Activated naive CD8-positive, alpha-beta T cell treated with anti-CD3 and anti-CD28 coated beads, Interleukin-2, amount 10 ng/mL, durations not matched to agents 7 days and 5 days (primary cell): ENCODE measurements at regions not wholly inside any gene's neighbourhood (a gene's known extent, or its start where the extent isn't known, plus 50 kb on each side); places are given as distances from the start of the nearest gene placed in this dataset.

Source experiments
- ATAC-seq: fragments of 150-1000 bp; cut with Tn5 transposase; one replicate; pipeline ENCODE4 v1.10.0; 2021; ENCODE audit warnings: low read depth, moderate library complexity
- POLR2A ChIA-PET: fragments of 350-600 bp; sonication (Branson Sonifier 250); formaldehyde crosslinking; loops from one replicate; lab custom pipeline; 2021; ENCODE audit warnings: antibody characterized with exemption; lab: Charles Lee
- DNase-seq: peaks from one replicate; pipeline ENCODE4 v3.0.0; 2021
- H3K27ac Mint-ChIP-seq: one replicate; pipeline ENCODE4 v1.8.0; 2022; ENCODE audit warnings: mild to moderate bottlenecking, mixed read lengths
- H3K27me3 Mint-ChIP-seq: one replicate; pipeline ENCODE4 v1.8.0; 2022; ENCODE audit warnings: mild to moderate bottlenecking, moderate library complexity, mixed read lengths
- H3K36me3 Mint-ChIP-seq: one replicate; pipeline ENCODE4 v1.8.0; 2021; ENCODE audit warnings: mild to moderate bottlenecking, mixed read lengths
- H3K4me1 Mint-ChIP-seq: one replicate; pipeline ENCODE4 v1.8.0; 2021; ENCODE audit warnings: mixed read lengths
- H3K4me3 Mint-ChIP-seq: one replicate; pipeline ENCODE4 v1.8.0; 2022; ENCODE audit warnings: mild to moderate bottlenecking, moderate library complexity, mixed read lengths
- H3K9me3 Mint-ChIP-seq: one replicate; pipeline ENCODE4 v1.8.0; 2021; ENCODE audit warnings: mixed read lengths

- Mint-ChIP-seq H3K36me3 (no peaks in the 10 kb centered on the region), H3K27ac (no peak overlapping the region), H3K4me3 (no peak overlapping the region), H3K27me3 (no peaks in the 10 kb centered on the region), H3K4me1 (no peaks in the 10 kb centered on the region), H3K9me3 (no peaks in the 10 kb centered on the region)
- POLR2A ChIA-PET, result no interaction called here
- ATAC-seq (no peak), DNase-seq (no peak)
Measured at GRCh38 chr5:106113922-106114321, 1556.8 kb downstream of the EFNA5 start.

GRCh38 chr5:106106384-106106783, 1564.4 kb downstream of the EFNA5 start:
- Mint-ChIP-seq H3K4me1 (no peaks in the 10 kb centered on the region), H3K36me3 (no peaks in the 10 kb centered on the region), H3K27ac (no peak overlapping the region), H3K4me3 (no peak overlapping the region), H3K9me3 (no peaks in the 10 kb centered on the region), H3K27me3 (no peaks in the 10 kb centered on the region)
- DNase-seq (no peak), ATAC-seq (no peak)
- POLR2A ChIA-PET, result no interaction called here

GRCh38 chr5:106097340-106097739, 1573.4 kb downstream of the EFNA5 start:
- POLR2A ChIA-PET, result no interaction called here
- H3K27ac Mint-ChIP-seq, result no peak overlapping the region
- DNase-seq, result no peak
- ATAC-seq, result no peak
- no peaks in the 10 kb centered on the region for H3K4me1 Mint-ChIP-seq
- H3K36me3 Mint-ChIP-seq, result no peaks in the 10 kb centered on the region
- H3K4me3 Mint-ChIP-seq, result no peak overlapping the region
- H3K27me3 Mint-ChIP-seq, result no peaks in the 10 kb centered on the region
- H3K9me3 Mint-ChIP-seq, result no peaks in the 10 kb centered on the region

GRCh38 chr5:106094839-106095238, 1575.9 kb downstream of the EFNA5 start:
- POLR2A ChIA-PET, result no interaction called here
- DNase-seq (no peak), ATAC-seq (no peak)
- no peaks in the 10 kb centered on the region for H3K36me3 Mint-ChIP-seq
- H3K9me3 Mint-ChIP-seq, result no peaks in the 10 kb centered on the region
- H3K27ac Mint-ChIP-seq, result no peak overlapping the region
- H3K27me3 Mint-ChIP-seq, result no peaks in the 10 kb centered on the region
- no peaks in the 10 kb centered on the region for H3K4me1 Mint-ChIP-seq
- H3K4me3 Mint-ChIP-seq, result no peak overlapping the region

GRCh38 chr5:106094204-106094607, 1576.5 kb downstream of the EFNA5 start:
- DNase-seq, result no peak
- no peak overlapping the region for H3K4me3 Mint-ChIP-seq
- H3K36me3 Mint-ChIP-seq, result no peaks in the 10 kb centered on the region
- H3K9me3 Mint-ChIP-seq, result no peaks in the 10 kb centered on the region
- no peak for ATAC-seq
- H3K27ac Mint-ChIP-seq, result no peak overlapping the region
- H3K4me1 Mint-ChIP-seq, result no peaks in the 10 kb centered on the region
- no peaks in the 10 kb centered on the region for H3K27me3 Mint-ChIP-seq
- POLR2A ChIA-PET, result no interaction called here

GRCh38 chr5:106093134-106093533, 1577.6 kb downstream of the EFNA5 start:
- Mint-ChIP-seq H3K4me3 (no peak overlapping the region), H3K9me3 (no peaks in the 10 kb centered on the region), H3K4me1 (no peaks in the 10 kb centered on the region), H3K36me3 (no peaks in the 10 kb centered on the region), H3K27ac (no peak overlapping the region), H3K27me3 (no peaks in the 10 kb centered on the region)
- no peak for DNase-seq
- no peak for ATAC-seq
- POLR2A ChIA-PET, result no interaction called here

- Mint-ChIP-seq H3K9me3 (no peaks in the 10 kb centered on the region), H3K27ac (no peak overlapping the region), H3K4me3 (no peak overlapping the region), H3K27me3 (no peaks in the 10 kb centered on the region), H3K4me1 (no peaks in the 10 kb centered on the region), H3K36me3 (no peaks in the 10 kb centered on the region)
- ATAC-seq, result no peak
- POLR2A ChIA-PET, result no interaction called here
- DNase-seq, result no peak
Measured at GRCh38 chr5:106092455-106092854, 1578.3 kb downstream of the EFNA5 start.

- Mint-ChIP-seq H3K27ac (no peak overlapping the region), H3K9me3 (no peaks in the 10 kb centered on the region), H3K36me3 (no peaks in the 10 kb centered on the region), H3K4me3 (no peak overlapping the region), H3K27me3 (no peaks in the 10 kb centered on the region), H3K4me1 (no peaks in the 10 kb centered on the region)
- POLR2A ChIA-PET, result no interaction called here
- ATAC-seq (no peak), DNase-seq (no peak)
Measured at GRCh38 chr5:106089073-106089472, 1581.7 kb downstream of the EFNA5 start.

GRCh38 chr5:106088462-106088861, 1582.3 kb downstream of the EFNA5 start:
- ATAC-seq, result no peak
- no peaks in the 10 kb centered on the region for H3K36me3 Mint-ChIP-seq
- no peak overlapping the region for H3K4me3 Mint-ChIP-seq
- DNase-seq, result no peak
- H3K27ac Mint-ChIP-seq, result no peak overlapping the region
- H3K4me1 Mint-ChIP-seq, result no peaks in the 10 kb centered on the region
- no peaks in the 10 kb centered on the region for H3K9me3 Mint-ChIP-seq
- POLR2A ChIA-PET, result no interaction called here
- H3K27me3 Mint-ChIP-seq, result no peaks in the 10 kb centered on the region

GRCh38 chr5:106086352-106086751, 1584.4 kb downstream of the EFNA5 start:
- ATAC-seq, result no peak
- H3K4me3 Mint-ChIP-seq, result no peak overlapping the region
- H3K27me3 Mint-ChIP-seq, result no peaks in the 10 kb centered on the region
- no peaks in the 10 kb centered on the region for H3K9me3 Mint-ChIP-seq
- POLR2A ChIA-PET, result no interaction called here
- H3K27ac Mint-ChIP-seq, result no peak overlapping the region
- DNase-seq, result no peak
- no peaks in the 10 kb centered on the region for H3K4me1 Mint-ChIP-seq
- H3K36me3 Mint-ChIP-seq, result no peaks in the 10 kb centered on the region

GRCh38 chr5:106085556-106085955, 1585.2 kb downstream of the EFNA5 start:
- ATAC-seq, result no peak
- DNase-seq, result no peak
- no peaks in the 10 kb centered on the region for H3K27me3 Mint-ChIP-seq
- H3K27ac Mint-ChIP-seq, result no peak overlapping the region
- no peaks in the 10 kb centered on the region for H3K4me1 Mint-ChIP-seq
- POLR2A ChIA-PET, result no interaction called here
- no peaks in the 10 kb centered on the region for H3K9me3 Mint-ChIP-seq
- no peak overlapping the region for H3K4me3 Mint-ChIP-seq
- H3K36me3 Mint-ChIP-seq, result no peaks in the 10 kb centered on the region

- Mint-ChIP-seq H3K4me1 (no peaks in the 10 kb centered on the region), H3K9me3 (no peaks in the 10 kb centered on the region), H3K4me3 (no peak overlapping the region), H3K36me3 (no peaks in the 10 kb centered on the region), H3K27ac (no peak overlapping the region), H3K27me3 (no peaks in the 10 kb centered on the region)
- POLR2A ChIA-PET, result no interaction called here
- ATAC-seq (no peak), DNase-seq (no peak)
Measured at GRCh38 chr5:106085136-106085535, 1585.6 kb downstream of the EFNA5 start.

GRCh38 chr5:106080535-106080934, 1590.2 kb downstream of the EFNA5 start:
- ATAC-seq (no peak), DNase-seq (no peak)
- H3K27ac Mint-ChIP-seq, result no peak overlapping the region
- H3K27me3 Mint-ChIP-seq, result no peaks in the 10 kb centered on the region
- no peaks in the 10 kb centered on the region for H3K36me3 Mint-ChIP-seq
- POLR2A ChIA-PET, result no interaction called here
- H3K4me3 Mint-ChIP-seq, result no peak overlapping the region
- H3K9me3 Mint-ChIP-seq, result no peaks in the 10 kb centered on the region
- H3K4me1 Mint-ChIP-seq, result no peaks in the 10 kb centered on the region

- Mint-ChIP-seq H3K9me3 (no peaks in the 10 kb centered on the region), H3K27ac (no peak overlapping the region), H3K4me1 (no peaks in the 10 kb centered on the region), H3K27me3 (no peaks in the 10 kb centered on the region), H3K4me3 (no peak overlapping the region), H3K36me3 (no peaks in the 10 kb centered on the region)
- POLR2A ChIA-PET, result no interaction called here
- DNase-seq (no peak), ATAC-seq (peak; percentile 36)
Measured at GRCh38 chr5:106076655-106077054, 1594.1 kb downstream of the EFNA5 start.

- H3K4me1 Mint-ChIP-seq, result no peaks in the 10 kb centered on the region
- H3K27ac Mint-ChIP-seq, result no peak overlapping the region
- POLR2A ChIA-PET, result no interaction called here
- H3K27me3 Mint-ChIP-seq, result no peaks in the 10 kb centered on the region
- DNase-seq (no peak), ATAC-seq (no peak)
- H3K4me3 Mint-ChIP-seq, result no peak overlapping the region
- no peaks in the 10 kb centered on the region for H3K36me3 Mint-ChIP-seq
- H3K9me3 Mint-ChIP-seq, result peaks cover 3% of the 10 kb centered on the region
Measured at GRCh38 chr5:106072208-106072607, 1598.5 kb downstream of the EFNA5 start.
